Trophoblast cell (in vitro differentiated cells and primary cell): ENCODE measurements at regions not wholly inside any gene's neighbourhood (a gene's known extent, or its start where the extent isn't known, plus 50 kb on each side); places are given as distances from the start of the nearest gene placed in this dataset.

ENCODE experiments used
- DNase-seq, 2 donors: peaks; one replicate each; pipeline ENCODE4 v3.0.0-alpha.2; 2016
- H2AFZ ChIP-seq: 2 replicates; pipeline ENCODE4 v1.6.1; 2013; ENCODE audit warnings: low read length, moderate library complexity, mild to moderate bottlenecking; ENCODE audit not compliant: insufficient read depth, poor library complexity
- H2AK5ac ChIP-seq: 2 replicates; pipeline ENCODE4 v1.6.1; 2013; ENCODE audit warnings: mild to moderate bottlenecking, low read length
- H2BK120ac ChIP-seq: 2 replicates; pipeline ENCODE4 v1.6.1; 2013; ENCODE audit warnings: low read length, mild to moderate bottlenecking, moderate library complexity; ENCODE audit not compliant: insufficient read depth, poor library complexity
- H2BK12ac ChIP-seq: 2 replicates; pipeline ENCODE4 v1.6.1; 2013; ENCODE audit warnings: mild to moderate bottlenecking, low read length, moderate library complexity
- H2BK5ac ChIP-seq: 2 replicates; pipeline ENCODE4 v1.6.1; 2013; ENCODE audit warnings: low read length, low read depth, moderate library complexity, mild to moderate bottlenecking; ENCODE audit not compliant: poor library complexity
- H3K14ac ChIP-seq: 2 replicates; pipeline ENCODE4 v1.6.1; 2013; ENCODE audit warnings: mild to moderate bottlenecking, low read length
- H3K18ac ChIP-seq: 2 replicates; pipeline ENCODE4 v1.6.1; 2013; ENCODE audit warnings: mild to moderate bottlenecking, low read length
- H3K23ac ChIP-seq: 2 replicates; pipeline ENCODE4 v1.6.1; 2013; ENCODE audit warnings: low read length
- H3K27ac ChIP-seq: 2 replicates; pipeline ENCODE4 v1.5.1; 2013; ENCODE audit warnings: low read depth, mild to moderate bottlenecking, inconsistent platforms, low read length, moderate library complexity
- H3K27me3 ChIP-seq: 2 replicates; pipeline ENCODE4 v1.6.1; 2013; ENCODE audit warnings: inconsistent platforms, mild to moderate bottlenecking, low read length, moderate library complexity; ENCODE audit not compliant: insufficient read depth
- H3K36me3 ChIP-seq, 2 experiments: 1 replicate in 1 of 2; 2 replicates in 1 of 2; pipeline ENCODE4 v1.6.1; 2013; ENCODE audit warnings: low read length in 2 of 2, mild to moderate bottlenecking in 2 of 2, moderate library complexity in 1 of 2; ENCODE audit not compliant: insufficient read depth in 2 of 2, control insufficient read depth in 1 of 2
- H3K4ac ChIP-seq: 2 replicates; pipeline ENCODE4 v1.6.1; 2013; ENCODE audit warnings: low read depth, mild to moderate bottlenecking, low read length, moderate library complexity
- H3K4me1 ChIP-seq, 2 experiments: 1 replicate in 1 of 2; 2 replicates in 1 of 2; pipeline ENCODE4 v1.6.1; 2013; ENCODE audit warnings: low read length in 2 of 2, mild to moderate bottlenecking in 2 of 2, moderate library complexity in 1 of 2; ENCODE audit not compliant: insufficient read depth in 2 of 2, control insufficient read depth in 1 of 2
- H3K4me2 ChIP-seq: 2 replicates; pipeline ENCODE4 v1.6.1; 2013; ENCODE audit warnings: inconsistent platforms, mild to moderate bottlenecking, low read length, moderate library complexity
- H3K4me3 ChIP-seq: 2 replicates; pipeline ENCODE4 v1.5.1; 2013; ENCODE audit warnings: mild to moderate bottlenecking, low read depth, low read length, inconsistent platforms
- H3K79me1 ChIP-seq: one replicate; pipeline ENCODE4 v1.6.1; 2013; ENCODE audit warnings: low read length
- H3K79me2 ChIP-seq: 2 replicates; pipeline ENCODE4 v1.6.1; 2013; ENCODE audit warnings: low read length, mild to moderate bottlenecking; ENCODE audit not compliant: control insufficient read depth, insufficient read depth, poor library complexity
- H3K9ac ChIP-seq: 2 replicates; pipeline ENCODE4 v1.6.1; 2013; ENCODE audit warnings: mild to moderate bottlenecking, low read length
- H3K9me3 ChIP-seq: 2 replicates; pipeline ENCODE4 v1.6.1; 2013; ENCODE audit warnings: low read depth, mild to moderate bottlenecking, control low read depth, inconsistent platforms, low read length; ENCODE audit not compliant: insufficient read depth
- H4K12ac ChIP-seq: 2 replicates; pipeline ENCODE4 v1.6.1; 2013; ENCODE audit warnings: low read depth, mild to moderate bottlenecking, low read length, moderate library complexity
- H4K8ac ChIP-seq: 2 replicates; pipeline ENCODE4 v1.6.1; 2013; ENCODE audit warnings: low read depth, mild to moderate bottlenecking, low read length, moderate library complexity
- H4K91ac ChIP-seq: one replicate; pipeline ENCODE4 v1.6.1; 2013; ENCODE audit warnings: low read depth, mild to moderate bottlenecking, low read length, moderate library complexity
- WGBS: extraction: QIAGEN DNeasy Blood & Tissue Kit; methylation state at CpG from one replicate; pipeline ENCODE4 v1.1.7; 2013; ENCODE audit warnings: missing lambda C conversion rate; ENCODE audit not compliant: insufficient read length, insufficient coverage; ENCODE audit errors: extremely low coverage; 5-methylcytosine and 5-hydroxymethylcytosine counted together

DNA sequence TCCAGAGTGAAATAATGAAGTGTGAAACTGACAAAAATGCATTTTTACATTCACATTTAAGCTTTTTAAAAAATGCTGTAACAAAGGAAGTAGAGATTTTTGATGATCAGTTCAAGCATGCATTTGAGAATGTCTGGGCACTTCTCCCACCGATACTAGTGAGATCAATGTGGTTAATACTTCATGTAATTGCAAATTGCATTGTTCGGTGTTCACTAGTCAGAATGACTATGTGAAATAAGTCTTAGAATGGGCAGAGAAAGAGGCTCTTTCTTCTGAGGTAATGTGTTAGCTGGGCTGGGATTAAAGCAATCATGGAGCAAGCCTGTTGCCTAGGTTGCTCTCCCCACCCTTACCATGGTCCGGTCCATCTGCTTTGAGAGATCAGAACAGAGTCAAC is 587.0 kb upstream of the GRM7 start:
- no CpG with 5 or more reads among the region's 3 CpGs for WGBS
- Histone ChIP-seq H2AK5ac (no peak overlapping the region), H3K4me3 (no peak overlapping the region), H3K14ac (no peak overlapping the region), H3K23ac (no peak overlapping the region), H3K27ac (no peak overlapping the region), H2AFZ (no peak overlapping the region), H3K9me3 (no peaks in the 10 kb centered on the region), H2BK120ac (no peak overlapping the region), H3K36me3 (no peaks in the 10 kb centered on the region), H3K79me1 (no peaks in the 10 kb centered on the region), H3K27me3 (no peaks in the 10 kb centered on the region), H3K4me2 (no peak overlapping the region), H3K4ac (no peak overlapping the region), H3K18ac (no peak overlapping the region), H3K4me1 (no peaks in the 10 kb centered on the region), H2BK12ac (no peak overlapping the region), H3K79me2 (no peaks in the 10 kb centered on the region), H4K8ac (no peak overlapping the region), H2BK5ac (no peak overlapping the region), H4K12ac (no peak overlapping the region), H4K91ac (no peak overlapping the region), H3K9ac (no peak overlapping the region)
- DNase-seq, result no peak

DNA sequence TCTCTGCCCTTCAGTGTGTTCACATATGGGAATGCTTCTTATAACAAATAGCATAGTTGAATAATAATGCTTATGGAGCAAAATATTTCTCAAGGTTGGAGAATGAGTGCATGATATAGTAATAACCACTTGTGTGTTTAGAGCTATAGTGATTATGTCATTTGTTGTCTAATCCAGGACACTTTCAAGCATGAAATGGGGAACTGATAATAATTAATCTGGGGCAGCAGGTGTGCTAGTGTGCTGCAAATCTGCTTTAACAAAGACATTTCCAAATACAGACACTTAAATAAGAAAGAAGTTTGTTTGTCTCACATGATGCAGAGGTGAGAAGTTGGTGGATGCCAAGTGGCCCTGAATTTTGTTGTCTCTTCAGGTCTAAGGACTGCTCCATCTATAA is 579.3 kb upstream of the GRM7 start:
- no peak overlapping the region for H4K8ac ChIP-seq
- no peak overlapping the region for H2BK5ac ChIP-seq
- H3K23ac ChIP-seq, result no peak overlapping the region
- no peak overlapping the region for H2BK120ac ChIP-seq
- no peak overlapping the region for H4K91ac ChIP-seq
- no peak overlapping the region for H3K4ac ChIP-seq
- no peak overlapping the region for H3K14ac ChIP-seq
- H3K27ac ChIP-seq, result no peak overlapping the region
- no peak overlapping the region for H3K4me3 ChIP-seq
- no peak overlapping the region for H3K18ac ChIP-seq
- no peaks in the 10 kb centered on the region for H3K4me1 ChIP-seq
- H4K12ac ChIP-seq, result no peak overlapping the region
- H3K27me3 ChIP-seq, result no peaks in the 10 kb centered on the region
- H3K9ac ChIP-seq, result no peak overlapping the region
- no peaks in the 10 kb centered on the region for H3K79me1 ChIP-seq
- no peaks in the 10 kb centered on the region for H3K36me3 ChIP-seq
- no peak overlapping the region for H3K4me2 ChIP-seq
- DNase-seq, result no peak
- H2BK12ac ChIP-seq, result no peak overlapping the region
- H2AFZ ChIP-seq, result no peak overlapping the region
- H3K79me2 ChIP-seq, result no peaks in the 10 kb centered on the region
- H2AK5ac ChIP-seq, result no peak overlapping the region
- peaks cover 3% of the 10 kb centered on the region for H3K9me3 ChIP-seq

DNA sequence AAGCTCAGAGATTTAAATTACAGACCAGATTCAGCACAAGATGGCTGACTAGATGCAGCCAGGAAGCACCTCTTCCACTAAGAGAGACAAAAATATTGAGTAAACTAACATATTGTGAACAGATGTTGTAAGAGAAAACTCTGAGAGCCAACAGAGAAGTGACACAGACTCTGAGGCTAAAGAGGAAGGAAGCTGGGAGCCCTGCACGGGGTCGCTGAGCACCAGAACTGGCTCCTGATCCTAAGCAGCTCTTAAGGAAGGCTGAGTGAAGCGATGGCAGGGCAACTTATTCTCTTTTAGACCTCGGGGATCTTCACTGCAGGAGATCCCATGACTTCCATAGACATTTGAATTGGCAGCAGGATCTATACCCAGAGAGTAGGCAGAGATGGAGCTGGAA is 578.0 kb upstream of the GRM7 start:
- no peak overlapping the region for H3K4ac ChIP-seq
- H2BK12ac ChIP-seq, result no peak overlapping the region
- no peak overlapping the region for H3K4me2 ChIP-seq
- H2BK5ac ChIP-seq, result no peak overlapping the region
- H4K12ac ChIP-seq, result no peak overlapping the region
- H2AK5ac ChIP-seq, result no peak overlapping the region
- no peak overlapping the region for H3K18ac ChIP-seq
- H2BK120ac ChIP-seq, result no peak overlapping the region
- H3K4me1 ChIP-seq, result no peaks in the 10 kb centered on the region
- H3K27ac ChIP-seq, result no peak overlapping the region
- H3K79me1 ChIP-seq, result no peaks in the 10 kb centered on the region
- H3K4me3 ChIP-seq, result no peak overlapping the region
- no peaks in the 10 kb centered on the region for H3K27me3 ChIP-seq
- WGBS, result no CpG with 5 or more reads among the region's 4 CpGs
- H3K14ac ChIP-seq, result no peak overlapping the region
- H3K79me2 ChIP-seq, result no peaks in the 10 kb centered on the region
- H4K8ac ChIP-seq, result no peak overlapping the region
- H4K91ac ChIP-seq, result no peak overlapping the region
- no peak overlapping the region for H2AFZ ChIP-seq
- no peak overlapping the region for H3K23ac ChIP-seq
- H3K9ac ChIP-seq, result no peak overlapping the region
- no peak for DNase-seq
- H3K9me3 ChIP-seq, result peaks cover 3% of the 10 kb centered on the region
- H3K36me3 ChIP-seq, result no peaks in the 10 kb centered on the region

DNA sequence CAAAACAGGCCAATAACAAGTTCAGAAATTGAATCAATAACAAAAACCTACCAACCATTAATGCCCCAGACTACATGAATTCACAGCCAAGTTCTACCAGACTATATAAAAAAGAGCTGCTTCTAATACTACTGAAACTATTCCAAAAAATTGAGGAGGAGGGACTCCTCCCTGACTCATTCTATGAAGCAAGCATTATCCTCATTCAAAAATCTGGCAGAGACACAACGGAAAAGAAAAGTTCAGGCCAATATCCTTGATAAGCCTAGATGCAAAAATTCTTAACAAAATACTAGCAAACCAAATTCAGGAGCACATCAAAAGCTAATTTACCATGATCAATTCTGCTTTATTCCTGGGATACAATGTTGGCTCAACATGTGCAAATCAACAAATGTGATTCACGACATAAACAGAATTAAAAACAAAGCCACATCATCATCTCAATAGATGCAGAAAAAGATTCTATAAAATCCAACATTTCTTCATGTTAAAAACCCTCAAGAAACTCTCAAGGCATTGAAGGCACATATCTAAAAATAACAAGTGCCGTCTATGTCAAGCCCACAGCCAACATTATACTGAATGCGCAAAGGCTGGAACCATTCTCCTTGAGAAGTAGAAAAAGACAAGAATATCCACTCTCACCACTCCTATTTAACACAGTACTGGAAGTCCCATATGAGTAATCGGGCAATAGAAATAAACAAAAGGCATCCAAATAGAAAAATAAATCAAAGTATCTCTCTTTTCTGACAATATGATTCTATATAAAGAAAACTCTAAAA is 573.6 kb upstream of the GRM7 start:
- Histone ChIP-seq H3K79me2 (no peaks in the 10 kb centered on the region), H3K4me1 (no peaks in the 10 kb centered on the region), H4K8ac (no peak overlapping the region), H3K79me1 (no peaks in the 10 kb centered on the region), H3K14ac (no peak overlapping the region), H3K4me3 (no peak overlapping the region), H3K18ac (no peak overlapping the region), H4K91ac (no peak overlapping the region), H2AFZ (no peak overlapping the region), H3K9ac (no peak overlapping the region), H2BK5ac (no peak overlapping the region), H2BK12ac (no peak overlapping the region), H3K4ac (no peak overlapping the region), H3K27me3 (no peaks in the 10 kb centered on the region), H3K23ac (no peak overlapping the region), H4K12ac (no peak overlapping the region), H3K4me2 (no peak overlapping the region), H3K27ac (no peak overlapping the region), H3K9me3 (peaks cover 5% of the 10 kb centered on the region), H2BK120ac (no peak overlapping the region), H2AK5ac (no peak overlapping the region), H3K36me3 (no peaks in the 10 kb centered on the region)
- WGBS, result no CpG with 5 or more reads among the region's 5 CpGs
- no peak for DNase-seq
